WTC11 (cell line): ENCODE measurements at regions not wholly inside any gene's neighbourhood (a gene's known extent, or its start where the extent isn't known, plus 50 kb on each side); places are given as distances from the start of the nearest gene placed in this dataset.

Experiments used
- ATAC-seq: fragments of 200-7000 bp; cut with Tn5 transposase; 2 replicates; pipeline ENCODE4 v1.10.0; 2021; ENCODE audit warnings: mild to moderate bottlenecking, moderate library complexity
- CTCF ChIA-PET: fragments of 300-600 bp; sonication (Branson Sonifier 250); formaldehyde crosslinking; loops from one replicate; lab custom pipeline; 2021; ENCODE audit warnings: antibody characterized with exemption; lab: Charles Lee
- POLR2A ChIA-PET: fragments of 350-600 bp; sonication (Branson Sonifier 250); formaldehyde crosslinking; loops from one replicate; lab custom pipeline; 2021; ENCODE audit warnings: antibody characterized with exemption; lab: Charles Lee
- DNase-seq: peaks from one replicate; pipeline ENCODE4 v3.0.0; 2021; ENCODE audit warnings: low spot score
- H3K27ac Mint-ChIP-seq: 2 replicates; pipeline ENCODE4 v1.8.0; 2021; ENCODE audit warnings: mixed read lengths
- H3K27me3 Mint-ChIP-seq: 2 replicates; pipeline ENCODE4 v1.8.0; 2021; ENCODE audit warnings: low read depth, mild to moderate bottlenecking, moderate library complexity, mixed read lengths
- H3K36me3 Mint-ChIP-seq: 2 replicates; pipeline ENCODE4 v1.8.0; 2021; ENCODE audit warnings: mixed read lengths
- H3K4me1 Mint-ChIP-seq: 2 replicates; pipeline ENCODE4 v1.8.0; 2022; ENCODE audit warnings: mixed read lengths
- H3K4me3 Mint-ChIP-seq: 2 replicates; pipeline ENCODE4 v1.8.0; 2021; ENCODE audit warnings: mild to moderate bottlenecking, moderate library complexity, mixed read lengths
- H3K9me3 Mint-ChIP-seq: 2 replicates; pipeline ENCODE4 v1.8.0; 2021; ENCODE audit warnings: mixed read lengths
- AFF4 ChIP-seq: sonication (generic); formaldehyde crosslinking; IDR thresholded peaks from 2 replicates; pipeline ENCODE4 v1.8.1; 2023; ENCODE audit warnings: mild to moderate bottlenecking, missing genetic modification reagents, borderline replicate concordance
- ATF2 ChIP-seq: sonication (generic); formaldehyde crosslinking; IDR thresholded peaks from 2 replicates; pipeline ENCODE4 v1.8.1; 2022; ENCODE audit warnings: low read depth, missing genetic modification reagents, borderline replicate concordance
- E2F1 ChIP-seq: sonication (generic); formaldehyde crosslinking; IDR thresholded peaks from 2 replicates; pipeline ENCODE4 v1.8.0; 2022; ENCODE audit warnings: mild to moderate bottlenecking, missing genetic modification reagents
- ELF4 ChIP-seq: sonication (generic); formaldehyde crosslinking; IDR thresholded peaks from 2 replicates; pipeline ENCODE4 v1.8.1; 2022; ENCODE audit warnings: low read depth, mild to moderate bottlenecking, moderate library complexity, missing genetic modification reagents
- KAT7 ChIP-seq: sonication (generic); formaldehyde crosslinking; IDR thresholded peaks from 2 replicates; pipeline ENCODE4 v1.8.1; 2023; ENCODE audit warnings: missing genetic modification reagents, mild to moderate bottlenecking, borderline replicate concordance
- SMAD3 ChIP-seq: sonication (generic); formaldehyde crosslinking; IDR thresholded peaks from 2 replicates; pipeline ENCODE4 v1.8.0; 2022; ENCODE audit warnings: missing genetic modification reagents, mild to moderate bottlenecking, borderline replicate concordance
- SOX15 ChIP-seq: fragments of 250-450 bp; sonication (Bioruptor Pico); IDR thresholded peaks from 2 replicates; pipeline ENCODE4 v1.9.0; 2021; ENCODE audit warnings: mild to moderate bottlenecking
- TP53 ChIP-seq: sonication (generic); formaldehyde crosslinking; IDR thresholded peaks from 2 replicates; pipeline ENCODE4 v1.8.1; 2023; ENCODE audit warnings: mild to moderate bottlenecking, missing genetic modification reagents
- ZNF263 ChIP-seq: sonication (generic); formaldehyde crosslinking; IDR thresholded peaks from 2 replicates; pipeline ENCODE4 v1.8.1; 2022; ENCODE audit warnings: low read depth, mild to moderate bottlenecking, moderate library complexity, missing genetic modification reagents
- ZNF281 ChIP-seq: sonication (generic); formaldehyde crosslinking; IDR thresholded peaks from 2 replicates; pipeline ENCODE4 v1.8.0; 2023; ENCODE audit warnings: mild to moderate bottlenecking, missing genetic modification reagents
- ZNF423 ChIP-seq: fragments of 250-450 bp; sonication (Bioruptor Pico); IDR thresholded peaks from 2 replicates; pipeline ENCODE4 v2.1.2; 2022; ENCODE audit warnings: mild to moderate bottlenecking, moderate library complexity
- TF ChIP-seq, protein P1 (sequence below): sonication (generic); formaldehyde crosslinking; IDR thresholded peaks from 2 replicates; pipeline ENCODE4 v1.8.1; 2022; ENCODE audit warnings: mild to moderate bottlenecking, missing genetic modification reagents, moderate library complexity, borderline replicate concordance
- TF ChIP-seq, protein P2 (sequence below): fragments of 250-450 bp; sonication (Bioruptor Pico); conservative IDR thresholded peaks from 2 replicates; pipeline ENCODE4 v1.9.0; 2021; ENCODE audit warnings: mild to moderate bottlenecking
- TF ChIP-seq, protein P3 (sequence below): sonication (generic); formaldehyde crosslinking; conservative IDR thresholded peaks from 2 replicates; pipeline ENCODE4 v1.8.1; 2022; ENCODE audit warnings: mild to moderate bottlenecking, missing genetic modification reagents

DNA sequence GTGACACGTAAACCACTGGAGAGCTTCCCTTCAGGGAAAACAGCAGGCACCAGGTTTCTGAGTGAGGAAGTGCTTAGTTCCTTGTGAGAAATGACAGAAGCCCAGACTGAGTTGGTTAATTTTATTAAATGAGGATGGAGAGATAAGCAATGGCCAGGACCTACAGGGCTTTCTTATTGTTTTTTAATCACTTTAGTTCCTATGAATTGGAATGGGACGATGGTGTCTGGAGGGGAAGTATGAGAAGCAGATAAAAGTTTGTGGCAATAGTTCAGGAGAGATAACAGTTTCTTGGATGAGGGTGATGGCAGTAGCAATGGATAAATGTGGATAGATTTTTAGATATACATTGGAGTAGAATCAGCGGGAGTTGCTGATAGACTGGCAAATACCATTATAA, 86.5 kb upstream of the PTPRR start:
- ChIA-PET CTCF (no interaction called here), POLR2A (interaction anchor here (0.7 kb wide), 1 partner anchor 859 kb away, joined by 5 read pairs; no protein-coding TSS in a partner anchor)
- Mint-ChIP-seq H3K4me1 (0 out of 2 replicates have a peak, but pooled peaks cover 3% of the 10 kb centered on the region), H3K27me3 (no peaks in the 10 kb centered on the region), H3K27ac (no peak overlapping the region), H3K4me3 (no peak overlapping the region), H3K36me3 (no peaks in the 10 kb centered on the region), H3K9me3 (no peaks in the 10 kb centered on the region)
- ATAC-seq: no peak
- no peak for DNase-seq
- TF ChIP-seq E2F1 (CRISPR knock-in tag) (no peak), AFF4 (CRISPR knock-in tag) (no peak), ZNF423 (CRISPR knock-in tag) (no peak), ZNF263 (no peak), KAT7 (no peak), TP53 (no peak), ATF2 (no peak), SOX15 (no peak), ZNF281 (CRISPR knock-in tag) (no peak), SMAD3 (CRISPR knock-in tag) (no peak), ELF4 (CRISPR knock-in tag) (no peak)
- TF ChIP-seq, protein P1, sequence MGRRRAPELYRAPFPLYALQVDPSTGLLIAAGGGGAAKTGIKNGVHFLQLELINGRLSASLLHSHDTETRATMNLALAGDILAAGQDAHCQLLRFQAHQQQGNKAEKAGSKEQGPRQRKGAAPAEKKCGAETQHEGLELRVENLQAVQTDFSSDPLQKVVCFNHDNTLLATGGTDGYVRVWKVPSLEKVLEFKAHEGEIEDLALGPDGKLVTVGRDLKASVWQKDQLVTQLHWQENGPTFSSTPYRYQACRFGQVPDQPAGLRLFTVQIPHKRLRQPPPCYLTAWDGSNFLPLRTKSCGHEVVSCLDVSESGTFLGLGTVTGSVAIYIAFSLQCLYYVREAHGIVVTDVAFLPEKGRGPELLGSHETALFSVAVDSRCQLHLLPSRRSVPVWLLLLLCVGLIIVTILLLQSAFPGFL (CRISPR knock-in tag): no peak
- TF ChIP-seq, protein P2, sequence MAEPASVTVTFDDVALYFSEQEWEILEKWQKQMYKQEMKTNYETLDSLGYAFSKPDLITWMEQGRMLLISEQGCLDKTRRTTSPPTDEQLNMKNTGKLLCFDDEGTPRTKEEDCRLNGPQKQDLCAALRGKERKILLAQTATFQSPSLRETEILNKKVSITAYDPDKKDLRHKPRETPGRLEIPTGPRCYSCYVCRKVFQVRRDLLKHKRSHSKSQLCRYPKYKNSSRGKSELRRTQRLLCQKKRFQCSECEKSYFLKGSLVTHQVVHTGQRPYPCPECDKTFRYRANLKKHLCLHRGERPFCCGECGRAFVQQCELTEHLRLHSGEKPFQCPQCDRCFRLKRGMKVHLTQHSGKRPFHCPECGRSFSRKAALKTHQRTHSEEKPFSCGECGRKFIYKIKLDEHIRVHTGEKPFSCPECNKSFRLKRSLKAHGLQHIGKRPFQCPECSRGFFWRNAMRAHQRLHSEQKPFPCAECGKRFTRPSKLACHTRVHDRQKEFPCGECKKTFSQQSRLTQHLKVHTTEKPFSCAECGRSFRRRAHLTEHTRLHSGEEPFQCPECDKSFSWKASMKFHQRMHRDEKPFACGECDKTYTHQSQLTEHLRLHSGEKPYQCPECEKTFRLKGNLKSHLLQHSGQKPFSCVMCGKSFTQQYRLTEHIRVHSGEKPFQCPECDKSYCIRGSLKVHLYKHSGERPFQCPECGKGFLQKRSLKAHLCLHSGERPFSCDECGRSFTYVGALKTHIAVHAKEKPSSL: no peak
- TF ChIP-seq, protein P3, sequence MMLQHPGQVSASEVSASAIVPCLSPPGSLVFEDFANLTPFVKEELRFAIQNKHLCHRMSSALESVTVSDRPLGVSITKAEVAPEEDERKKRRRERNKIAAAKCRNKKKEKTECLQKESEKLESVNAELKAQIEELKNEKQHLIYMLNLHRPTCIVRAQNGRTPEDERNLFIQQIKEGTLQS (CRISPR knock-in tag): no peak
